LNCAP (cell line): ENCODE measurements at regions not wholly inside any gene's neighbourhood (a gene's known extent, or its start where the extent isn't known, plus 50 kb on each side); places are given as distances from the start of the nearest gene placed in this dataset.

ENCODE experiments used
- TF ChIP-seq, protein P1 (sequence below): fragments of 450-650 bp; IDR thresholded peaks from 2 replicates; pipeline ENCODE4 v1.5.1; 2017; ENCODE audit warnings: mild to moderate bottlenecking

DNA sequence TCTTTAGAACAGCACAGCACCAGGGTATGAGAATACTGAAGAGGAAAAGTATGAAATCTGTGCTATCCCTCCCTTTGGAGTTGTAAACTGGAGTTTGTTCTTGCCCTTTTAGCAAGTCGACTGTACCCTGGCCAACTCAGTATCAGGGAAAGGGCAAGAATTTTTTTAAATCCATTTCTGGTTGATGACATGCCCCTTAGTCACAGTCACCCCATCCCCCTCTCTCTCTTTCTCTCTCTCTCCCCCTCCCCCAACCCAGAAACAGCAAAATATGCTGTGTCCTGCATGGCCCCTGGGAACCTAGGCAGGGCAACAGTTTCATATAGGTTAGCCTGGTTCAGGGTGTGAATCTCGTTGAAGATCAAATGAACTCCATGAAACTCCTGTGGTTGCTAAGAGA is 177.7 kb upstream of the ADO start:
- TF ChIP-seq, protein P1, sequence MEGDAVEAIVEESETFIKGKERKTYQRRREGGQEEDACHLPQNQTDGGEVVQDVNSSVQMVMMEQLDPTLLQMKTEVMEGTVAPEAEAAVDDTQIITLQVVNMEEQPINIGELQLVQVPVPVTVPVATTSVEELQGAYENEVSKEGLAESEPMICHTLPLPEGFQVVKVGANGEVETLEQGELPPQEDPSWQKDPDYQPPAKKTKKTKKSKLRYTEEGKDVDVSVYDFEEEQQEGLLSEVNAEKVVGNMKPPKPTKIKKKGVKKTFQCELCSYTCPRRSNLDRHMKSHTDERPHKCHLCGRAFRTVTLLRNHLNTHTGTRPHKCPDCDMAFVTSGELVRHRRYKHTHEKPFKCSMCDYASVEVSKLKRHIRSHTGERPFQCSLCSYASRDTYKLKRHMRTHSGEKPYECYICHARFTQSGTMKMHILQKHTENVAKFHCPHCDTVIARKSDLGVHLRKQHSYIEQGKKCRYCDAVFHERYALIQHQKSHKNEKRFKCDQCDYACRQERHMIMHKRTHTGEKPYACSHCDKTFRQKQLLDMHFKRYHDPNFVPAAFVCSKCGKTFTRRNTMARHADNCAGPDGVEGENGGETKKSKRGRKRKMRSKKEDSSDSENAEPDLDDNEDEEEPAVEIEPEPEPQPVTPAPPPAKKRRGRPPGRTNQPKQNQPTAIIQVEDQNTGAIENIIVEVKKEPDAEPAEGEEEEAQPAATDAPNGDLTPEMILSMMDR = no peak

DNA sequence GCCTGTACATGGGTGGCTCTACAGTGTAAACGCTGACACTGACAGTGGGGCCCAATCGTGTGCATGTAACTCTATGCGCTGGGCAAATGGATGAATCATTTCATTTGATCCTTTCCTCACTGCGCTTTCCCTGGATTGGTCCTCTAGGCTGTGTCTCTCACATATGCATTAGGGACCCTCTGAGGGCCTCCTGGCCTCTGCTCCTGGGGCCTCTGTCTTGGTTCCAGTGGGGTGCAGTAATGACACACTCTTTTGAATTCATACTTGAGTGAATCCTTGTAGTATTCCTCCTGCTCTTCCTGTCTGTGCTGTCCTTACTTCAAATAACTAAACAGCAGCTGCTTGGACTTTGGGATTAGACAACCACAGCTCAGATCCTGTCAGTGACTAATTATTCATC is 176.5 kb upstream of the ADO start:
- TF ChIP-seq, protein P1 = no peak

DNA sequence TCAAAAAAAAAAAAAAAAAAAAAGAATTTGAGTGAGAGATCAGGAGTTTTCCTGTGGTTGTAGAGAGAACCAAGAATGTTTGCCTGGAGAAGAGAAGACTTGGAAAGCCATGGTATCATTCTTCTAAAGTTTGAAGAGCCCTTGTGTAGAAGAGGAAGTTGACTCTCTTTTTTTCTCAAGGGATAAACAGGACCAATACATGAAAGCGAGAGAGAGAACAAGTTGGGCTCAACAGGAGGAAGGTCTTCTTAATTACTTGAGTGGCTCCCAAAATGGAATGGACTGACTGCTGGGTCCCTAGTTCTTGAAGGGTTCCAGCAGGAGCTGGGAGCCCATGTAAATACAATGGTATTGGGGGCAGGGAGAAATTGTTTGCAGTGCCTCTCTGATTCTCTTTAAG is 173.3 kb upstream of the ADO start:
- TF ChIP-seq, protein P1 = no peak

DNA sequence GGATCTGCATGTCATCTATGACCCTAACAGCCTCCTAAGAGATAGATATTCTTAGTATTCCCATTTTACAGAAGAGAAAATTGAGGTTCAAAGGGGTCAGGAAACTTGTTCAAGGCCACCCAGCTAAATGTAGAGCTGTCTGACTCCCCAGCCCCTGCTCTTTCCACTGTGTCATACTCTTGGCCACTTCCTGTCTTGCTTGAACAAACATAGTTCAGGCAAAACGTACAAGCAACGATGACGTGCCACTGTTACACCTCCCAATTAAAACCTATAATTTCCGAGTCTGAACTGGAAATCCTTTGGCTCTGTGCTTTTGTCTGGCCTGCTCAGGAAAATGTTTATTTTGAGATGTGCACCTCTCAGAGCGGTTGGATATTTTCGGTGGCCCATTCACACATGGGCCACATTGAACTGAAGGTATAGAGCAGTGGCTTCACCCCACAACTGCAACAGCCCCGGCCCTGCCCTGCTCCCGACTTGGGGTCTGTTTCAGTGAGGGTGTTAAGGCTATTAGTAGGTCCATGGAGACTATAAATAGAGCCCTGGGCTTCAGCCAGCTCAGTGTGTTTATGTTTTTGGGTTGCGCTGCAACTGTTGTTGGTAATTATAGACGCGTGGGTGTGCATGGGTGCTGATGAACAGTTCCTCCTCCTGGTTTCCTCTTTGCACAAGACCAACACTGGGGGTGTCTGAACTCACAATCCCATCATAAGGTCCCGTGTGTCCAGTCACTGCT is 172.3 kb upstream of the ADO start:
- TF ChIP-seq, protein P1 = no peak

DNA sequence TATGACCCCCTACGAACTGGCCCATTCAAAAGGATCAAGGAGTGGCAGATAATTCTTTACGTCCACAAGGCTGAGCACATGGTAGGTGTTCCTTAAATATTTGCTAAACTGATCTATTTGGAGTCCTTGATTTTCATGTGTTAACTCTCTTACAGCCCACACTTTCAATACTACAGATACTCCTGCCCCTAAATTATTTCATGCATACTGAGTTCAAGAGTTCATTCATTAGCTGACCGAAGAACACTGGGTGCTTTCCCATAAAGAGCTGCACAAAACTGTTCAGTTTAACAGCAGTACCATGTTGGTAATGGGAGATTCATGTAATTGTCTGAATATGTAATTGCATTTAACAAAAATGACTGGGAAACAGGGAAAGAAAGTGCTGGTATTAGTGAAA is 170.5 kb upstream of the ADO start:
- TF ChIP-seq, protein P1 = no peak

DNA sequence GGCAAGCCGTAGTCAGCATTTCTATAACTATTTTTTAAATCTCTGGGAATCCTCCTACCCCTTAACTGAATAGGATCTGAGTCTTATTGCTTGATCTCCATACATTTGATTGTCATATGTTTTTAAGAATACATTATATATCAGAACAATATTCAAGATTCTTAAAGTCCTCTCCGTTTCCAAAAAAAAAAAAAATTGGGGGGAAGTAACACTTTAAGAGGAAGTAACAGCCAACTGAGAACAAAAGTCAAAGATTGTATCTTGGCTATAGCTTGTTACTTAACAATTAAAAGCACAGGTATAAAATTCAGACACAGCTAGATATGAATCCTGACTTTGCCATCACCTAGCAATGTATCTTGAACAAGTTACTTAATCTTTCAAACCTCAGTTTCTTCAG is 169.9 kb upstream of the ADO start:
- TF ChIP-seq, protein P1 = no peak

DNA sequence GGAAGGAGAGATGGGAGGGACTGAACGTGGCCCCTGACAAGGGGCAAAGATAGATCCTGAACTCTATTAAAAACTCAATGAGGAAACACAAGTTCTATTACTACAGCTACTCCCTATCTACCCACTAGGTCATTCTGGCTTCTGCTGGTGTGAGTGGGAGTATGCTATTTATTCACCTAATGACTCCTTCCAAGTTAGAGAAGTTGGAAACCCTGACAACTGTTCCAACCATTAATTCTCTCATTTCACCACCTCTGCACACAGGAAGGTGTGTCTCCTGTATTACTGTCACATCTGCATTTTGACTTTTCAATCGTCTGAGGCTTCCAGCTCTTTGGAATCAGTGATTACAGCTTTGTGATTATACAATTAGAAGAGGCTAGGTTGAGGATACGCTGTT is 169.4 kb upstream of the ADO start:
- TF ChIP-seq, protein P1 = no peak

DNA sequence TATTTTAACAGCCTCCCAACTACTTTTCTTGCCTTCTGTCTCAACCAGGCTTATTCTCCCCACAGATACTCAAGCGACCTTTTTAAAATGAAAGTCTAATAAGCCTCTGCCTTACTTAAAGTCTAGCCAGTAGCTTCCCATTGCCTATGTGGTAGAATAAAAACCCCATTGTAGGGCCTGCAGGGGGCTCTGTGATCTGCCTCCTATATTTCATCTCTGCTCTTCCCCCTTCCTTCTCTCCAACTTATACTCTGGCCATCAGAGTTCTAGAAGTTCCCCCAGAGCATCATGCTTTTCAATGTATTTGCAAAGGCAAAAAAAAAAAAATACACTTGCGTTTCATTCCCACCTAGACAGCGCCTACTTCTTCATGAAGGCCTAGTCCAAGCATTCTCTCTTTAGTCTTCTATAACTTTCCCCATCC is 167.7 kb upstream of the ADO start:
- TF ChIP-seq, protein P1 = no peak
